ENCODE measurements at regions not wholly inside any gene's neighbourhood (a gene's known extent, or its start where the extent isn't known, plus 50 kb on each side); places are given as distances from the start of the nearest gene placed in this dataset.

GRCh38 chr14:76599141-76599540 lies 162.1 kb upstream of the VASH1 start:
- no peak for TF ChIP-seq CTCF (IDR thresholded peaks at IDR 0.05; ENCODE audit: low read depth, low read length, missing control alignments)
- H3K4me3 ChIP-seq (replicated peaks; ENCODE audit: low read depth, low read length): no peak overlapping the region
- no peak for DNase-seq (ENCODE audit: extremely low read depth, low read depth)

DNA sequence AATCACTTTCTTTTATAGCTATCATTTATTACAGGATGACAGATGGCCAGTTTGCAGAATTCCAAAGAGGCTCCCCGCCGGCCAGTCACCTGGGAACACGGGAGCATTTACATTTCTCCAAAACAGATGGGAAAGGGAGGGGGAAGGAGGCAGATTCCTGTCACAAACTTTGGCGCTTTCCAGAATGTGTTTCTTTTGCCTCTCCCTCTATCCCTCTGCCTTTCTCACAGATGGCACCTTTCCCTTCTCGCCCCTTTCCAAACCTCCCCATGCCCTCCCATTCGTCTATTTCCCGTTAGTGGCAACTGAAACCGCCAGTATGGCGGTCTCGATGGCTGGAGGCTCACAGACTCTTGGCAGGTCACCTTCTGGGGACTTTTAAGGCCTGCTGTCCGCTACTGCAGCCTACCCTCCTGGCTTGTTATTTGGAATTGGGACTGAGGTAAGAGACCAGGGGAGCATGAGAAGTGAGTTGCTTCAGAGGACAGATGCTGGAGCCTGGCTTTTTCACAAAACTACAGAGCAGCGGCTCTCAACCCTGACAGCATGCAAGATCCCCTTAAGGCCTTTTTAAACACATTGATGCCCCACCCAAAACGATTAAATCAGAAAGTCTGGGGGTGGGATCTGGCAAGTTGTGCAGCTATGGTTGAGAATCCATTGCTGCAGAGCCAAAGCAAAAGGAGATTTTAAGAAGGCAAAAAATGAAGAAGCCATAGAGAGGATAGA lies 161.5 kb upstream of the VASH1 start:
- TF ChIP-seq CTCF (IDR thresholded peaks at IDR 0.05; ENCODE audit: low read depth, low read length, missing control alignments): no peak
- DNase-seq (ENCODE audit: extremely low read depth, low read depth): no peak
- H3K4me3 ChIP-seq (replicated peaks; ENCODE audit: low read depth, low read length): no peak overlapping the region

GRCh38 chr14:76603713-76604112 lies 157.6 kb upstream of the VASH1 start:
- TF ChIP-seq CTCF (IDR thresholded peaks at IDR 0.05; ENCODE audit: low read depth, low read length, missing control alignments): no peak
- DNase-seq (ENCODE audit: extremely low read depth, low read depth): no peak
- H3K4me3 ChIP-seq (replicated peaks; ENCODE audit: low read depth, low read length): no peak overlapping the region

- no peak for TF ChIP-seq CTCF (IDR thresholded peaks at IDR 0.05; ENCODE audit: low read depth, low read length, missing control alignments)
- no peak for DNase-seq (ENCODE audit: extremely low read depth, low read depth)
- no peak overlapping the region for H3K4me3 ChIP-seq (replicated peaks; ENCODE audit: low read depth, low read length)
Measured at GRCh38 chr14:76607510-76607909, 153.8 kb upstream of the VASH1 start.

- H3K4me3 ChIP-seq (replicated peaks; ENCODE audit: low read depth, low read length): no peak overlapping the region
- no peak for DNase-seq (ENCODE audit: extremely low read depth, low read depth)
- no peak for TF ChIP-seq CTCF (IDR thresholded peaks at IDR 0.05; ENCODE audit: low read depth, low read length, missing control alignments)
Measured at GRCh38 chr14:76612654-76613053, 148.6 kb upstream of the VASH1 start.

- H3K4me3 ChIP-seq (replicated peaks; ENCODE audit: low read depth, low read length): no peak overlapping the region
- DNase-seq (ENCODE audit: extremely low read depth, low read depth): no peak
- no peak for TF ChIP-seq CTCF (IDR thresholded peaks at IDR 0.05; ENCODE audit: low read depth, low read length, missing control alignments)
Measured at GRCh38 chr14:76613616-76614015, 147.7 kb upstream of the VASH1 start.

DNA sequence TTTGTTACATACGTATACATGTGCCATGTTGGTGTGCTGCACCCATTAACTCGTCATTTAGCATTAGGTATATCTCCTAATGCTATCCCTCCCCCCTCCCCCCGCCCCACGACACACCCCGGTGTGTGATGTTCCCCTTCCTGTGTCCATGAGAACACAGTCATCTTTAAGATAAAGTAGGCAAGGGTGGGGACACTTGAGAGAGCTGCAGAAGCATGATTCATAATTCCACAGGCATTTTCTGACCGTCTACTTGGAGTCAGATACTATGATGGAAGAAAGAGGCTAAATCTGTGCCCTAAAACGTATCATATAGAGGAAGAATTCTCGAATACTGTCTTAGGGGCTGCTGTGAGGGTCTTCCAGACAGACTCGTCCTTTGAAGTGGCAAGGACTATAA lies 145.9 kb upstream of the VASH1 start:
- TF ChIP-seq CTCF (IDR thresholded peaks at IDR 0.05; ENCODE audit: low read depth, low read length, missing control alignments): no peak
- no peak overlapping the region for H3K4me3 ChIP-seq (replicated peaks; ENCODE audit: low read depth, low read length)
- no peak for DNase-seq (ENCODE audit: extremely low read depth, low read depth)

All from HFF-Myc (cell line).